Astrocyte of the cerebellum (primary cell): ENCODE measurements at regions not wholly inside any gene's neighbourhood (a gene's known extent, or its start where the extent isn't known, plus 50 kb on each side); places are given as distances from the start of the nearest gene placed in this dataset.

ENCODE experiments used
- DNase-seq: peaks from one replicate; pipeline ENCODE4 v3.0.0-alpha.2; 2011; ENCODE audit warnings: low read depth
- H3K4me3 ChIP-seq: 2 replicates; pipeline ENCODE4 v1.5.1; 2011; ENCODE audit warnings: mild to moderate bottlenecking, low read depth, low read length, moderate library complexity
- CTCF ChIP-seq: IDR thresholded peaks from 2 replicates; pipeline ENCODE4 v1.5.1; 2012; ENCODE audit warnings: low read length, low read depth, moderate library complexity, mild to moderate bottlenecking; ENCODE audit errors: missing control alignments
- in situ Hi-C: cut with HindIII; loops from 2 replicates; pipeline ENCODE4 v1.10.0; 2017; ENCODE audit warnings: low sequenced_read_pairs

GRCh38 chr7:46207931-46208634 lies 287.0 kb upstream of the IGFBP3 start:
- no peak for DNase-seq
- H3K4me3 ChIP-seq, result no peak overlapping the region
- no peak for TF ChIP-seq CTCF
- in situ Hi-C loops, result no loop called here

DNA sequence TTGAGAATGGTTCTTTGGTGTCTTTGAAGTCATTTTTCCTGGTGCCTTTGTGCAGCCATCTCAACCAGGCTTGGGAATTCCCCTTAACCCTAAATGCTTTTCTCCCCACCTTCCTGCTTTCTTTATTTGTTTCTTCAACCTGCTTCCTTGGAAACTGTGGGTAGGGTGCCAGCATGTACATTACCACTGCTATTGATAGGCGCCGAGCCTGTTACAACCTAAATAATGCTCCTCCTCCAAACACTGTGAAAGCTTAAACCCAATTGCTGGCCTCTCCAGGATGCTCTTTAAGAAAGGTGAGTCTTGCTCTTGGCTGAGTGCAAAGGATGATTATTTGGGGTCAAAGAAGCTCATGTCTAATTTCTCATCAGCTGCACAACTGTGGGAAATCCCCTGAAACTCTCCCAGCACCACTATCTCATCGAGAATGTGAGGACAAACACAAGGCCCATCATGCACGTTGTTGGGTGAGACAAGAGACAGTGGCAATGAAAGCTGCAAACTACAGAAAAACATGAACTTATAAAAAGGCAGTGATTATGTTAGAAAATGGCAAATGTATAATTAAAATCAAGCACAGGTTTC lies 285.5 kb upstream of the IGFBP3 start:
- in situ Hi-C loops, result no loop called here
- no peak overlapping the region for H3K4me3 ChIP-seq
- DNase-seq, result no peak
- no peak for TF ChIP-seq CTCF

GRCh38 chr7:46205478-46205877 lies 284.4 kb upstream of the IGFBP3 start:
- in situ Hi-C loops, result no loop called here
- no peak overlapping the region for H3K4me3 ChIP-seq
- no peak for DNase-seq
- TF ChIP-seq CTCF, result no peak

- no peak overlapping the region for H3K4me3 ChIP-seq
- DNase-seq, result no peak
- TF ChIP-seq CTCF, result no peak
- in situ Hi-C loops, result no loop called here
These were observed 282.9 kb upstream of the IGFBP3 start for GRCh38 chr7:46203926-46204325.

DNA sequence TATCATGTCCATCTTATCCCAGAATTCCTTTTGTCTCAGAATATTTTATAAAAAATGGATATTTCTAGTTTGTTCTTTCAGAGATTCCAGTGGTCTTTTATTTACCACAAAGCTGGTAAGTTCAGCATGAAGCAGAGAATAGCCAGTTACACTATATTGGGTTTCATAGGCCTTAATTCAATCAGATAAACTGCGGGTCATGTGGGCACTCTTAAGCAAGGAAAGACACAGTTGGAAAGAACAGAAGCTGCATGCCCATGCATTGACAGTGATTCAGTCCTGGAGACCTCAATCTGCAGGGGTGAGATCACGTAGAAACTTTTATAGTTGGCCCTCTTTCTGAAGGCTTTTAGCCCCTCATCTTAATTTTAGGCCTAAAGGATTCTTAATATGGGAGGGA lies 281.3 kb upstream of the IGFBP3 start:
- H3K4me3 ChIP-seq, result no peak overlapping the region
- in situ Hi-C loops, result no loop called here
- DNase-seq, result no peak
- TF ChIP-seq CTCF, result no peak

- no peak for TF ChIP-seq CTCF
- in situ Hi-C loops, result no loop called here
- no peak overlapping the region for H3K4me3 ChIP-seq
- no peak for DNase-seq
These were observed 280.9 kb upstream of the IGFBP3 start for GRCh38 chr7:46201961-46202360.
